ENCODE measurements at regions not wholly inside any gene's neighbourhood (a gene's known extent, or its start where the extent isn't known, plus 50 kb on each side); places are given as distances from the start of the nearest gene placed in this dataset.
A peak's percentile ranks its signal among the peaks of the same experiment; 100 is the strongest.

- CTCF ChIA-PET, result interaction anchor here (0.6 kb wide), 1 partner anchor 504 kb away, joined by 3 read pairs; no protein-coding TSS in a partner anchor
These were observed 275.3 kb upstream of the THRB start for GRCh38 chr3:24769918-24770317.

GRCh38 chr3:24773798-24774197, 279.1 kb upstream of the THRB start:
- H3K27ac ChIP-seq (ENCODE audit: extremely low read depth, low read depth, low read length), result no peak overlapping the region
- H3K9me3 ChIP-seq (ENCODE audit: control insufficient read depth, insufficient read depth, low read depth, low read length), result no peaks in the 10 kb centered on the region
- H3K4me1 ChIP-seq (ENCODE audit: control insufficient read depth, insufficient read depth, low read length), result no peaks in the 10 kb centered on the region
- no peak overlapping the region for H3K4me3 ChIP-seq (ENCODE audit: low read depth, low read length)
- H3K36me3 ChIP-seq (ENCODE audit: control insufficient read depth in 2 of 2, insufficient read depth in 1 of 2, low read length in 2 of 2), result no peaks in the 10 kb centered on the region
- ChIA-PET CTCF (interaction anchor here (0.6 to 0.9 kb wide), 4 partner anchors 39 to 820 kb away, joined by 3 to 4 read pairs (median 3); no protein-coding TSS in a partner anchor), POLR2A (no interaction called here)
- TF ChIP-seq CTCF (tag by site-specific recombination; IDR thresholded peaks at IDR 0.05) (peak; percentile 79), ZNF660 (tag by site-specific recombination; IDR thresholded peaks at IDR 0.05) (0 out of 2 replicates have a peak, but pooled peaks have one; percentile 67), ZNF501 (tag by site-specific recombination; IDR thresholded peaks at IDR 0.05) (no peak), IKZF3 (tag by site-specific recombination; IDR thresholded peaks at IDR 0.05) (peak; percentile 8; the same call in 1 of the 2 replicates), PRDM1 (tag by site-specific recombination; IDR thresholded peaks at IDR 0.05) (peak; percentile 61), ZNF704 (tag by site-specific recombination; IDR thresholded peaks at IDR 0.05) (no peak), ZNF350 (tag by site-specific recombination; IDR thresholded peaks at IDR 0.05) (no peak), ZBTB17 (tag by site-specific recombination; IDR thresholded peaks at IDR 0.05) (peak; percentile 68), SALL2 (tag by site-specific recombination; IDR thresholded peaks at IDR 0.05; ENCODE audit: borderline replicate concordance) (no peak), GLI2 (tag by site-specific recombination; IDR thresholded peaks at IDR 0.05; ENCODE audit: borderline replicate concordance, low read depth) (no peak), ZEB2 (tag by site-specific recombination; IDR thresholded peaks at IDR 0.05) (0 out of 2 replicates have a peak, but pooled peaks have one; percentile 40)

More at GRCh38 chr3:24769918-24770317, 275.3 kb upstream of the THRB start:
- no peak overlapping the region for H3K27ac ChIP-seq (ENCODE audit: extremely low read depth, low read depth, low read length)
- no peak for TF ChIP-seq REPIN1 (tag by site-specific recombination; IDR thresholded peaks at IDR 0.05; ENCODE audit: low read depth)
- TF ChIP-seq ZNF623 (tag by site-specific recombination; IDR thresholded peaks at IDR 0.05), result no peak
- no peak for TF ChIP-seq PRDM10 (tag by site-specific recombination; IDR thresholded peaks at IDR 0.05)
- 0 out of 2 replicates have a peak, but pooled peaks have one; percentile 10 for TF ChIP-seq ZNF654 (tag by site-specific recombination; IDR thresholded peaks at IDR 0.05; ENCODE audit: low read depth)
- TF ChIP-seq CTCF (tag by site-specific recombination; IDR thresholded peaks at IDR 0.05), result no peak
- TF ChIP-seq PRDM6 (tag by site-specific recombination; IDR thresholded peaks at IDR 0.05), result no peak
- no peak for TF ChIP-seq ZNF660 (tag by site-specific recombination; IDR thresholded peaks at IDR 0.05)
- no peaks in the 10 kb centered on the region for H3K9me3 ChIP-seq (ENCODE audit: control insufficient read depth, insufficient read depth, low read depth, low read length)
- no peaks in the 10 kb centered on the region for H3K36me3 ChIP-seq (ENCODE audit: control insufficient read depth in 2 of 2, insufficient read depth in 1 of 2, low read length in 2 of 2)
- no peak overlapping the region for H3K4me3 ChIP-seq (ENCODE audit: low read depth, low read length)
- POLR2A ChIA-PET, result no interaction called here
- no peaks in the 10 kb centered on the region for H3K4me1 ChIP-seq (ENCODE audit: control insufficient read depth, insufficient read depth, low read length)

Measured in HEK293 (cell line).